IPS DF 4.7 (cell line): ENCODE measurements at regions not wholly inside any gene's neighbourhood (a gene's known extent, or its start where the extent isn't known, plus 50 kb on each side); places are given as distances from the start of the nearest gene placed in this dataset.
"Not testable (repeated sequence)": the region's sequence is repeated elsewhere in the genome, so short reads cannot be mapped to it uniquely, and the experiment has no call there.

Source experiments
- DNase-seq: peaks from one replicate; pipeline ENCODE4 v3.0.0-alpha.2; 2013; ENCODE audit warnings: low spot score; ENCODE audit errors: extremely low read depth

DNA sequence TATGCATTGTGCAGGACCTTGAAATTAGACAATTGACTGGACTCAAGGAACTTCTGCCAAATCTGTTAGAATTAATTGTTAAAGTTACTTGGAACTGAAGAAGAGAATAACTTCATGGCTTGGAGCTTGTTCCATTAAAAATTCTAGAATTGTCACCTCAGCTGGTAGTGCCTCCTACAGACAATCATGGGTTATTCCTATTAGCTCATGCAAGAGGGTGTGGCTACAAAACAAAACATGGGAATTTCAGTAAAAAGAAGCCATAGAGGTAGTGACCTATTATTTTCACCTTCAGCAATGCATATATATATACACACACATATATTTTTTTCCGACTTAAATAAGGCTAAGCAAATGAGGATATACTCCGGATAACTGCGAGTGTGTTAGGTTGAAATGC is 181.9 kb upstream of the DTNA start:
- DNase-seq = no peak

DNA sequence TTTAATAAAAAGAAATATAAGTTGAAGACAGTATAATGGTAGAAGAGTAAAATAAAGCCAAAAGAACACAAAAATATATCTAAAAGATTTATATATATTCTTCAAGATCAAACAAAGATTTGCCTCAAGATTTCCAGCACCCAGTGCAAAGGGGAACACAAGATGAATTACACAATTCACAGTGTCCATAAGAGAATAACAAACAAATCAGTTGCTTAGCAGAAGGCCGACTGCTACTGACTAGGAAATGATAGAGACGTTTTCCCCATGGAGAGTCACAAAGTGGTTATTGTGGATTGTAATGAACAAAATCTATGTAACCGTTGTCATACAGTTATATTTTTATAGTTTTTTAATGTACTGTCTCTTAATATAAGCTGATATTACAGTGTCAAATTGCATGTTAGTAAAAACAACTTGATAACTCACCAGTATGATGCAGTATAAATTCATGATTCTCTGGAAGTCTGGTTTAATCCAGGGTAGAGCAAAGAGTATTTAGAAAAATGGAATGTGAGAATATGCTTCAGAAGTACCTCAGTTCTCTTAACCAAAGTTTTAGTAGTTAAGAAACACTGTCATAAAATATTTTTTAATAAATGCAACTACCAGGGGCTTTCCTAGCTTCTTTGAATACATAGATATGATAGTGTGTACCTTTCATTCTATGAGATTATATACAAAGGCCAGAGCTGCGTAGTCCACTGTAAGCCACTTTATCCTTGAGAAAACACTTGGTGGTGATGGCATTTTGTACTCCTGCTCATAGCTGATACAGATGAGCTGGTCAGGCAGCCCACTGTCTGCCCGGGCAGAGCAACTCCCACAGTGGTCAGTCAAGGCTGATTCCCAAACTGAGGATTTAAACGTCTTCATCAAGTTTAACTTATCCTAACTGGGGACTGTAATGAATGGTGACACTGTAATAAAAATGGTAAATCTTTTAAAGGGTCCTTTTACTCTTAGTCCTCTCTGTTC is 180.5 kb upstream of the DTNA start:
- no peak for DNase-seq

DNA sequence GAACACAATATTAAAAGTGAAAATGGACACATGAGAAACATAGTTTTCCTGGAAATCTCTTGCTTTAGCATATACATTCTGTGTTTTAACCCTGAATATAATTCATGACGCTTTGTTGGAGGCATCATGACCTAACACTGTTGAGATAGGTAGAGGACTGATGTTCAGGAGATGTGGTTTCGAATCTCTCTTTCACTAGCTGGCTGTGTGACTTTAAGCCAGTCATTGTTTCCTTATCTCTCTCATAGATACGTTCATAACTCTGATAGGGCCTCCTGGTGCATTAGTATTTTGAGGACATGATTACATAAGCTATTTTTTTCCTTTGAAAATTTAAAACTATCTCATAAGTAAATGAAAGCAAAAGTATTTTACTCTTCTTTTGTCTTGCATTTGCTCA is 179.0 kb upstream of the DTNA start:
- DNase-seq = no peak

DNA sequence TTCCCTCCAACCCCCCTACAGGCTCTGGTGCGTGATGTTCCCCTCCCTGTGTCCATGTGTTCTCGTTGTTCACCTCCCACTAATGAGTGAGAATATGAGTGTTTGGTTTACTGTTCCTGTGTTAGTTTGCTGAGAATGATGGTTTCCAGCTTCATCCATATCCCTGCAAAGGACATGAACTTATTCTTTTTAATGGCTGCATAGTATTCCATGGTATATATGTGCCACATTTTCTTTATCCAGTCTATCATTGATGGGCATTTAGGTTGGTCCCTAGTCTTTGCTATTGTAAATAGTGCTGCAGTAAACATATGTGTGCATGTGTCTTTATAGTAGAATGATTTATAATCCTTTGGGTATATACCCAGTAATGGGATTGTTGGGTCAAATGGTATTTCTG is 175.5 kb upstream of the DTNA start:
- DNase-seq = not testable (repeated sequence)

DNA sequence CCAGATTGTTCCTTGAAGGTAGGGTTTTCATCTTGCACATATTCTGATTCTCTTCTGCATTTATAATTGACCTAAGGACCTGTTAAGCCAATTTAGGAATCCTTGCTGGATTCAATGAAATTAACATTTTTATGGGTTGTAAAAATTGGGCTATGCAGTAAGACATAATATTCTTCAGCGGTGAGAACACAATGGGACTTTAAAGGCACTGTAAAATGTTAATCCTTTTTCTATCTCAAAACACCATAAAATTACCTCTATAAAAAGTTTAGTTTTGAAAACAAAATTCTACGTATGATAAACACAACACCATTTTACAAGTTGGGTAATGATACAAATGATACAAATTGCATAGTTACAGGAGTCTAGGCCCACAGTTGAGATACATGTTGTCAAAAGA is 169.2 kb upstream of the DTNA start:
- no peak for DNase-seq

DNA sequence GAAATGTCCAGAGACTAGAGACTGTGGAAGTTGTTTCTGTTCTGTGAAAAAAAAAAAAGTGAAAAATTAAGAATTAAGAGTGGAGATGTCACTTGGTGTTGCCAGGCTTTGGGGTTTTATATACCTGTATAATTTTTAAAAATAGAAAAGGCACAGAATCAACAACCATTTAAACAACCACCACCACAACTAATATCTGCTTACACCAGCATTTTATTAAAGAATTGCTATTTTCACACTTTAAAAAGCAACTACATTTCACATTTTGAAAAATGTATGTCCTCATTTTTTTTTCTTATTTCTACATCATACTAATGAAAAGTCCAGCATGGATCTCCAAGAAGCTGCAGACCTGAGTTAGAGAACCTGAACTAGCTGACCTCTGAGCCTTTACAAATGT is 167.5 kb upstream of the DTNA start:
- DNase-seq = no peak

DNA sequence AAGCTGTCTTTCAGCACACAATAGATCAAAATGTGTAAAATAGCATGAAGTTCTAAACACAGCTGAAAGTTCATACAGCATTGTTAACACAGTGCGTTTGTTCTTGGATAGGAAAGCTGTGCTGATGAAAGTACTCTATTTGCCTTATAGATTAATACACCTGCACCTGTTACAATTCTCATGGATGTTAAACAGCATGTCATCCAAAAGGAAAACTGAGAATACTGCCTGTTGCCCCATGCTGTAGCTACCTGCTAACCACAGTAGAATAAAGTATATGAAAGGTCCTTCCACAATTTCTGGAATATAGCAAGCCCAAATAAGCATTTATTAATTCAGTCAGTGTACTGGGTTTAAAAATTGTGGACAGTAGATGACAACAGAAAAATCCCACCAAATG is 166.7 kb upstream of the DTNA start:
- no peak for DNase-seq

DNA sequence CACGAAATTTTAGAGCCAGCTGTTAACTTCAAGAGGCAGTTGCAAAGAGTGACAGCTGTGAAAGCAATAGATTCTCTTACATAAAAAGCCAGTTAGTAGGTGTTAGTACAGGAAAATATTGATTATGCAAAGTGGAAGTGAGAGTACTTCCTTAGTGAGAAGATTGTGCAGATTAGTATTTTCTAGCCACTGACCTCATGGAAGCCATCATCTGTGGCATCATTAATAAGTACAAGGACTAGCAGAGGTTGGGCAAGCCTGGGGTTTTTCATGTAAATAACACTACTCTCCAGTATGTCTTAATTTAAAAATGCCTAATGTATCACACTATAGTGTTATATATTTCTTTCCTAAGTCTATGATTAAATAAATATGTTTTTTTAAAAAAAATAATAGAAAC is 166.2 kb upstream of the DTNA start:
- DNase-seq = no peak

DNA sequence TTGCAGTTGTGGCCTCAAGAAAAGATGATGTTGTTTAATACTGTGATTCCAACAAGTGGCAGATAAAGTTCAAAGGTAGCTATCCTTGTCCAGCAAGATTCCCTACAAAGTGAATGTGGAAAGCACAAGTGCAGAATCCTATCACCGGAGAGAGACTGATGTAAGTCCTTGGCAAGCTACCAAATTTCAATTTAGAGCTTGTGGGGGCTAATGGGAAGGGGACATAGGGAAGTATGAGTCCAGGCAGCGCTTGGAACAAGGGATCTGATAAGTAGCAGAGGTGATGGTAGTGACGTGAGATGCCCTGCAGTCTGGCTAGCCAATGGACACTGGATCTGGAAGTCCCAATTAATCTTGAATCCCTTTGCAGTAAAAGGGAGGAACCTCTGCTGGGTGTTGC is 165.2 kb upstream of the DTNA start:
- DNase-seq = no peak

DNA sequence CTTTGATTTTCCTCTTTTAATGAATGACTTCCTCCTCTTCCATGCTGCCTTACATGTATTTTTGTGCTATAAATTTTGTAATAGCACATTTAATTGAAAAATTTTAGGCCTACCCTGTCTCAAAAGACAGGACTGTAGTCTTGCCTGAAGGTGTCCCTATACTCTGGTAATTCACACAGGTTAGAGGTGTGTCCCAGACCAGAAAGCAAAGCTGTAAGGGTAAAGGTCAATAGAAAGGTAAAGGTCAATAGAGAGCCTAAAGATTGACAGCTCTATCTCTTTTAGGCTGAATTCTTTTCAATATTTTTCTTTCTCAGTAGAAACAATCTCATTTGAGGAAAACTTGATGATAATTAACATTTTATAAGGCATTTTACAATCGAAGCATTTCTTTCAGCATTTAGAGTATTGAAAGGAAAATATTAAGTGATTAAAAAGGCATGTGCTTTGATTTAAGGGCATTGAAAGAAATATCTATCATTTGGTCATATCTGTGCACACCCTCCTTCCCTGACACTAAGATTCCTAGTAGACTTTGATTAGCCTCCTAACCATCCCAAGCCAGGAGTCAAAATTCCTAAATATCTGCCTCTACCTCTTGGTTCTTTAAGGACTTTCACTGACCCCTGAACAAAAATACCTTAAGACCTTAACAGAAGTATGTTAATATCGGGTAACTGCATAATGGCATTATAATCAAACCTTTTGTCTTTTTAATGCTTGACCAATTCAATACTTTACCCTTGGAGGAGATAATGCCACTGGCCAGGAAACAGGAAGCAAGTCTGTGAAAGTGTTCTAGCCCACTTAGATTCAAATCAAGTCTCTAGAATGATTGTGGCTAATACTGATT is 161.8 kb upstream of the DTNA start:
- DNase-seq = peak; percentile 44

DNA sequence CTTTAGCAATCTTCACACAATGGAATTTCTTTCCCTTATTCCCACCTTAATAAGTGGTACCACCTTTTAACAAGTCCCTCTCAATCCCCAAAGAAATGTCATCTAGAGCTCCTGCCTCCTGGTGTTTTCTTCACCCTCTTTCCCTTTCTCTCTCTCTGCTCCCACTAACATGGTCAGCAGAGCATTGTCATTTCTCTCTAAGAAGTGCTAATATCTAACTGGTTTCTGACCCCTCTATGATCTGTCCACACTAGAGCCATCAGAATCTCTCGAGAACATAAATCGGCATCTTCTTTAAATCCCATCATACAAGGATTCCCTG is 161.2 kb upstream of the DTNA start:
- no peak for DNase-seq

DNA sequence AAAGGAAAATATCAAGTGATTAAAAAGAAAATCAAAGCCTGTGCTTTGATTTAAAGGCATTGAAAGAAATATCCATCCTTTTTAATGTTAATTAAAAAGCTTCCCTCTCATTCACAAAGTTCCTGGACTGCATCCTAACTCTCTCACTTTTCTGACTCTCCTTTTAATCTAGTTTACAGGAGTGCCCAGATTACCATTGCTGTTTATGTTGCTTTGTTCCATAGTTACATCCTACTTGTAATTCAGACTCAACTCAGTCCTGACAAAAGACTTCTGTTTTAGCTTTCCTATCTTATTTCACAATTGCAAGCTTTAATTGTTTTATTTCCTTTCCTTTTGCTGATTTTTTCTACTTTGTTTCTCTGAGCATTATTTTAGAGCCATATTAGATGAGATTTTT is 160.7 kb upstream of the DTNA start:
- no peak for DNase-seq

DNA sequence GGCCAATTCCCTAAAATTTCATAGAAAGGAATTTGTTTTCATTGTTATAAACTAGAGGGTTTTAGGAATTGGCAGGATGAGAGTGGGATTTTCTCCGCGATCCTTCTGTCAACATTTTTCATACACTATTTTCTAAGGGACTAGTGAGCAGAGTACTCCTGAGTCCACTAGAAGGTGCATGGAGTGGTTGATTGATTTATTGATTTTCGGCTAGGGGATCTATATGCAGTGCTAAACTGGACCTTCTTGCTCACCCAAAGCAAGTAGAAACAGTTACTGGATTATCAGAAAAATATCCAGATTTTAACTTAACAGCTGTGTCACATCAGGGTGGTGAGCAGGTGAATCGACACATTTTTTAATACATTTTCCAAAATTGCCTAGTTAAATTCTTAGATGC is 159.9 kb upstream of the DTNA start:
- no peak for DNase-seq

DNA sequence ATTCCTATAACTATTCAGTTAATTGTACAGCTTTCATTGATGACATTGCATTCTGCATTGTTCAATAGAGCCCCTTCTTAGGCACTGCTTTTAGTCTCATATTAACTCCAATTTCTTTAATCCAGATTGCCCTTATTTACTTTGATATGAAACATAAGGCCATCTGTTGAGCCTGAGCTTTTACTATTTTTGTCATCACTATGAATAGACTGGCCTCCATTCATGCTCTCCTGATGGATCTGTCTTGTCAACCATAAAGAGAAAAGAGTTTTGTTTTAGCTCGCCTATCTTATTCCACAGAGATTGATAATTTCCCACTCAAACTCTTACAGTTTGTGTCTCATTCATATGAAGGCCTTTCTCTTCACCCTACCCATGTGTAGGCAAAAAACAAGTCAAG is 159.2 kb upstream of the DTNA start:
- no peak for DNase-seq

DNA sequence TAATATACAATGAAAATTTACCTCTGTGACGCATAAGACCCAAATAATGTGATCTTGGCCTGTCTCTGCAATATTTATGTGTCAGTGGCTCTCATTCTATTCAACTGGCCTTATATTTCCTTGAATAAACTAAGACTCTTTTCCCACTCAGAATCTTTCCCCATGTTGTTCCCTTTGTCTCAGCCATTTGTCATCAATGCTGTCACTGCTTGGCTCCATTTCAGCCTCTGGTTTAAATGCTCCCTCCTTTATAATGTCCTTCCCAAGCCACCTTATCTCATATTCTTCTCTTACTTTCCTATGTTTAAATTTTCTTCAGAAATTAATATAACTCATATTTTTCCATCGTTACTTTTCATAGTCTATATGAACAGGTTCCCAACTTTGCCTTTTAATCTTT is 158.3 kb upstream of the DTNA start:
- no peak for DNase-seq

DNA sequence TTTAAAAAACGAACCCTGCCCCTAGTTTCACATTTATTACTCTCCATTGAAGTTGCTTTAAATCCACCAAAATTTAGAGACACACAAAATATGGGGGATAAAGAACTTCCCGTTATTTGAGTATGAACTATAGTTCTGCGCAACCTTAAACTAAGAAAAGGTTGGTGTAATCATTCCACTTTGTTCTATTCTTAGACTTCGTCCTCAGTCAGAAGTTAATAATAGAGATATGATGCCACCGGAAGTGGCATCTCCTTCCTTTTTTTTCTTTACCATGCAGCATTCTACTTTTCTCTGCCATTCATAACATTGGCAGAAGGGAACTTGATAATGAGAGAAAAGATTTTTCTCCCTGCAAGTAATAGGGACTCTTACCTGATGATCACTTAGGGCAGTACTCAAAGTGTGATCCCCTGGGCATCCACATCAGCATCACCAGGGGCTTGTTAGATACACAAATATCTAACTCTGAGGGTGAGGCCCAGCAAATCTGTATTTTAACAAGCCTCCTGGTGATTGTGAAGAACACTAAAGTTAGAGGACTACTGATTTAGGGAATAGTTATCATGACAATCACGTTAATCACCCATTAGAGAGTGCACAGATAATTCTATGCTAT is 147.7 kb upstream of the DTNA start:
- DNase-seq = no peak

DNA sequence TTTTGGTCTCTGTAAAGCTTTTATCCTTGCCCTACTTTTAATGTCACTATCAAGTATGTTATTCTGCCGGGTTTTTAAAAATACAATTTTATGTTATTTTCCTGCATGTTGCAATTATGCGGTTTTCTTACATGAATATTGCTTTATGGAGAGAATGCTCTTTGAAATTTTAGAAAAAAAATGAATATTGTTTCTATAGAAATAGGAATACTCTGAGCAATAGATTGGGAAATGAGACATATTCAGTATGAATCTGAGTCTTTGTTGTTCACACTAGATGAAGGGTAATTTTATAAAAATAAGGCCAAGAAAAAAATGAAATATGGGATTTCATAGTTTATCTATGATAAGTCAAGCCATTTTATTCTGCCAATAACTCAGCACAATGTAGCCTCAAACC is 142.2 kb upstream of the DTNA start:
- no peak for DNase-seq

DNA sequence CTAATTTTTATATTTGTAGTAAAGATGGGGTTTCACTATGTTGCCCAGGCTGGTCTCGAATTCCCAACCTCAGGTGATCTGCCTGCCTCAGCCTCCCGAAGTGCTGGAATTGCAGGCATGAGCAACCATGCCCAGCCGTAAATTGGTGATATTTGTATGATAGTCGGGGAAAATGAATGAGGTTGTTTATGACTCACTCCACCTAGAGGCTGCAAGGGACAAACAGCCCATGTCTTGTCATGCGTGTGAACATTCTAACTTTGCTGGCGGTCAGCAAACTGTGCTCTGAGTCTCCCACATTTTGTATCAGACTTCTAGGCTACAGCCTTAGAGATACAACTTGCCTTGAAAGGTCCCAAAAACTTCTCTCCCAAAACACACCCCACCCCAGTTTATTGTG is 133.5 kb upstream of the DTNA start:
- no peak for DNase-seq

DNA sequence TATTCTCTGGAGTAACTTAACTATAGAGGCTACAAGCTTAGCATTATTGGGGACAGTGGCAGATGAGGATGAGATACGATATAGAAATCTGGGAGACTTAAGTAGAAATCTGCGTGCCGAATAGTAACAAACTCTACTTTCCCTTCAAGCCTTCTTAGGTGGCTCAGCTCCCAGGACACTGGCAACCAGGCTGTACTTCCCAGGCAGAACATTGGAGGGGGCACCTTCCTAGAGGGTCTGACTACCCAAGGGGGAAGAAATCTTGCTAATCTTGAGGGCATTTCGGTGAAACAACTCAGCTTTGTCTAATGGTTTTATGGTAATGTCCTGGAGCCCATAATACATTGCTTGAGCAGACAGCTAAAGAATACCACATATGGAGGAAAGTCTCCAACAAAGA is 126.2 kb upstream of the DTNA start:
- no peak for DNase-seq

DNA sequence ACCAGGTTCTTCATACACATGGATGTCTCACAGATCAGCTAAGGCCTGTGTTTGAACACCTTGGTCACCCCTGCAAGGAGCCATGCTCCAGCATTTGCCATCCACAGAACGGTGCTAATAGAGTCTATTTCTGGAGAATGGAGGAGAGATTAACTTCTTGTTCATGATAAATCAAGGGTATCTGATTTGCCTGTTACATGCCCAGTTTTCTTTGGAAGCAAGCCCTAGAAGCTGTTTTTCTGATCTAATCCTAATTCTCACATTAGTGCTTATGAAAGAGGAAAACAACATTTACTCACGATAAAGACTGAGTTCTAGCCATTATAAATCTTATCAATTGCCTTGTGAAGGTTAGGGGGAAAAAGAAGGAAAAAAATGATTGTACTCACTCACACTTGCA is 119.6 kb upstream of the DTNA start:
- DNase-seq = no peak

DNA sequence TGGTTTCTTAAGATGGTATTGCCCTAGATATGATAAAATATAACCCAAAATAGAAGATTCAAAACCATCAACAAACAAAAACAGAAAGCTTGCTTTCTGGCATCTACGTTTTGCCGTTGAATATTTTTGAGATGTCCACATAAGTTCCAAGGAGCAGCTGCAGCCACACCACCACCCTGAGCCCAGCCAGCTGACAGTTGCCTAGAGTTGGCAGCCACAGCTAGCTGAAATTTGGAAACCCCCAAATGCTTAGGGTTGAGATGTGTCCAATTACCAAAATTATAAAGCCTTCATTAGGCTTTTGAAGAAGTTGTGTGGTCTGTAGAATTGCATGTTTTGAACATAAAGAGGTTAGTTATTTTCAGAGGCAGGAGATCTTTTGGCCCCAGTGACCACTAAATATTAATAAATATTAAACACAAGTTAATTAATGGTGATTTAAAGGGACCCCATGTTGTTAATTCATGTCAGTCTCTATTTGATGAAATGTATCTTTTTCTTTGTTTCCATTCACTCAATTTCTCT is 118.1 kb upstream of the DTNA start:
- no peak for DNase-seq

DNA sequence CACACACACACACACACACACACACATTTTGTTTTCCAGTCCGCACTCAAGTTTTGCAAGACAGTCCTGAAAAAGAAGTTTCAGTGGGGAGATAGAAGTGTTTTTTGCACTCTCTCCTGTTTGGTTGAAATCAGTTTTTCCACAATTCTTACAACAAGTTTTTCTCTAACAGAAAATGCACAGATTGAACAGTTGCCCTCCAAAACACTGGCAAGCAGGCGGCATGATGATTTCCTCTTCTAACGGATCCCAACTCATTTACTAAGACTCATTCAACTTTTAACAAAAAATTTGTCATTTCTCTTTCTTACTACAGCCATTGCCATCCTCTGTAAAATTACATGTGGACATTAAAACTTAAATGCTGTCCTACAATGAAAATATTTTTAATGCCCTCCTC is 117.6 kb upstream of the DTNA start:
- DNase-seq = no peak
